WERI-Rb-1 (cell line): ENCODE measurements at regions not wholly inside any gene's neighbourhood (a gene's known extent, or its start where the extent isn't known, plus 50 kb on each side); places are given as distances from the start of the nearest gene placed in this dataset.

ENCODE experiments used
- DNase-seq: peaks from one replicate; pipeline ENCODE4 v3.0.0-alpha.2; 2020
- H3K27ac ChIP-seq: fragments of 250-450 bp; sonication (Bioruptor Pico); 2 replicates; pipeline ENCODE4 v1.5.1; 2020; ENCODE audit warnings: mild to moderate bottlenecking, moderate library complexity
- H3K27me3 ChIP-seq: fragments of 250-450 bp; sonication (Bioruptor Pico); 2 replicates; pipeline ENCODE4 v1.5.1; 2021; ENCODE audit warnings: mild to moderate bottlenecking, low read depth, moderate library complexity; ENCODE audit not compliant: insufficient read depth, severe bottlenecking
- H3K36me3 ChIP-seq: fragments of 250-450 bp; sonication (Bioruptor Pico); 2 replicates; pipeline ENCODE4 v1.5.1; 2020; ENCODE audit warnings: mild to moderate bottlenecking, moderate library complexity
- H3K4me3 ChIP-seq: 2 replicates; pipeline ENCODE4 v1.5.1; 2011; ENCODE audit warnings: low read depth, mild to moderate bottlenecking, control low read depth, low read length
- H3K9me3 ChIP-seq: fragments of 250-450 bp; sonication (Bioruptor Pico); 2 replicates; pipeline ENCODE4 v1.5.1; 2021; ENCODE audit warnings: mild to moderate bottlenecking, moderate library complexity; ENCODE audit not compliant: severe bottlenecking
- CTCF ChIP-seq: IDR thresholded peaks from 2 replicates; pipeline ENCODE4 v1.5.1; 2011; ENCODE audit warnings: low read depth, mild to moderate bottlenecking, control low read depth, inconsistent platforms, low read length

DNA sequence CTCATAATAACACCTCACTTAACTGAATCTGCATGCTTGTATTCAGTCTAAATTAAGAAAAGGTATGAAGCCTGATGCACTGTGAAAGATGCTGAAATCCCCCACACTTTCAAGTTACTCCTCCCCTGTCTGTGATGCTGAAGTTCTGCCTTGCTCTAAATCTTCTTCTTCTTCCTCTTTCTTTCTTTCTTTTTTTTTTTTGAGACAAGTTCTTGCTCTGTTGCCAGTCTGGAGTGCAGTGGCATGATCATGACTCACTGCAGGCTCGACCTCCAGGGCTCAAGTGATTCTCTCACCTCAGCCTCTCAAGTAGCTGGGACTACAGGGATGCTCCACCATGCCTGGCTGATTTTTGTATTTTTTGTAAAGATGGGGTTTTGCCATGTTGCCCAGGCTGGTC is 231.0 kb upstream of the B3GALT2 start:
- H3K27me3 ChIP-seq, result no peaks in the 10 kb centered on the region
- no peak for TF ChIP-seq CTCF

DNA sequence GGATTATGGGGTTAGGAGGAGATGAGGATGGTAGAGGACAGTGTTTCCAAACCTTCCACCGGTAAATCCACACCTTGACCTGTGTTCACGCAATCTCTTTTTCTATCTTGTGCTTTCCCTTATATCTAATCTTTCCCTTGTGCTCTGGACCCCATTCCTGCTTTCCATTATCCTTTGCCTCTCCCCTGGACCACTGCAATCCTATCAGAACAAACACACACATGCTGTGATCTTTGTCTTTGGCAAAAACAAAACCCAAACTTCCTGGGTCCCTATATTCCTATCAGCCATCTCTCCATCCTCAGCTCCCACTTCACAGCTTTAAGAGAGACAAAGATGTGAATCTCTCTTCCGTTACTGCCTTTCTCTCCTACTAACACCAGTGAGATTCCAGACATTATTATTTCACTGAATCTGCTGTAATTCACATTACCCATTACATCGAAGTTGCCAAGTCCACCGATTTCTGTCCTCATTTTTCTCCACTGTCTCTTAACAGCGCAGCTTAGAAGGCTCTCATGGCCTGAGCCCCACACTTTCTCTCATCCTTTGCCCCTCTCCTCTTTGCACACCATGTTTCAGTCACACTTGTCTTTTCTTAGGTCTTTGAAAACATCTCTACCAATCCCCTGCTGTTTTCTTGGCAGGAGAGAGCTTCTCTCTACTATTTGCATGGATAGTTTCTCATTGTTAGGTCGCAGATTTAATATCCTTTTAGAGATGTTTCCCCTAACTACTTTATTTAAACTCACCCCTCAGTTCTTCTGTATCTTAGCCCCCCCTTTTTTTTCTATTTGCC is 230.0 kb upstream of the B3GALT2 start:
- Histone ChIP-seq H3K27me3 (no peaks in the 10 kb centered on the region), H3K9me3 (no peaks in the 10 kb centered on the region), H3K4me3 (no peak overlapping the region), H3K27ac (no peak overlapping the region), H3K36me3 (no peaks in the 10 kb centered on the region)
- DNase-seq, result no peak
- TF ChIP-seq CTCF, result no peak

More for the DNA sequence above, 231.0 kb upstream of the B3GALT2 start:
- no peaks in the 10 kb centered on the region for H3K36me3 ChIP-seq
- no peak overlapping the region for H3K4me3 ChIP-seq
- H3K27ac ChIP-seq, result no peak overlapping the region
- no peak for DNase-seq
- H3K9me3 ChIP-seq, result no peaks in the 10 kb centered on the region

DNA sequence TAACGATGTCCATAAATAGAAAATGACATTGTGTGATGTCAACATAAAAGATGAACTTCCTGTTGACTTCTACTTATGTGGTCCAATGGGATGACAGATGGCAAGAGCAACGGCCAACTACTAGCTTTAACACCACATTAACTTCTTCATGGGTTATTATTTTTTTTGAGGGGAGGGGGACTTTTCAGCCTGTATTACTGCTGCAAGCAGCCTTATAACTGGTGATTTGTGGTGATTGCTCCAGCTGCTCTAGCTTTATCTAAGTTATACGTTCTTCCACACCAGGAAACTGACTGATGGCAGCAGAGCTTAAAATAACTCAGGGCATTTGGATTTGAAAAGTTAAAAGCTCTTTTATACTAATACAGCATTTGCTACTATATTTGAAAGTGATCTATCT is 228.8 kb upstream of the B3GALT2 start:
- no peak overlapping the region for H3K4me3 ChIP-seq
- DNase-seq, result no peak
- TF ChIP-seq CTCF, result no peak

GRCh38 chr1:193413376-193413775 is 227.0 kb upstream of the B3GALT2 start:
- TF ChIP-seq CTCF, result no peak
- H3K27me3 ChIP-seq, result no peaks in the 10 kb centered on the region
- no peak overlapping the region for H3K27ac ChIP-seq
- H3K36me3 ChIP-seq, result no peaks in the 10 kb centered on the region
- DNase-seq, result no peak
- H3K9me3 ChIP-seq, result no peaks in the 10 kb centered on the region
- no peak overlapping the region for H3K4me3 ChIP-seq

More for the DNA sequence above, 228.8 kb upstream of the B3GALT2 start:
- Histone ChIP-seq H3K27ac (no peak overlapping the region), H3K27me3 (no peaks in the 10 kb centered on the region), H3K36me3 (no peaks in the 10 kb centered on the region), H3K9me3 (no peaks in the 10 kb centered on the region)

- no peaks in the 10 kb centered on the region for H3K9me3 ChIP-seq
- H3K36me3 ChIP-seq, result no peaks in the 10 kb centered on the region
- no peaks in the 10 kb centered on the region for H3K27me3 ChIP-seq
- DNase-seq, result no peak
- H3K27ac ChIP-seq, result no peak overlapping the region
- TF ChIP-seq CTCF, result no peak
- no peak overlapping the region for H3K4me3 ChIP-seq
Measured at GRCh38 chr1:193412748-193413147, 226.3 kb upstream of the B3GALT2 start.

DNA sequence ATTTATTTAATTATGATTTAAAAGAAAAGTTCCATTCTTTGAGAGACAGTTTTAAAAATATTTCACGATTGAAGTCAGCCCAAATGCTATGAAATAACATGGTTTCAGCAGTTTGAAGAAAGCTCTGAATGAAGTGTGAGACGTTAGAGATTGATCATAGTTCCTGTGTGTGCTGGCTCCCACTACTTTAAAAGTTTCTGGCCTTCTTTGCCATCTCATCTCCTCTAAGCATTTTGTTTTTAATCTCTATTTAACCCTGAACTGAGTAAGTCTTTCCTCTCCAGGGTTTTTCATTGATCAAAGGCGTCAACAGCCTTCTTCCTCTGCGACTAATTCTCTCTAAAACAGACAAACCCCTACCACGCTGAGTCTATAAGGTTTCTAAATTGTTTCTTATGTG is 225.3 kb upstream of the B3GALT2 start:
- TF ChIP-seq CTCF, result no peak
- DNase-seq, result no peak
- Histone ChIP-seq H3K27me3 (no peaks in the 10 kb centered on the region), H3K27ac (no peak overlapping the region), H3K36me3 (no peaks in the 10 kb centered on the region), H3K4me3 (no peak overlapping the region), H3K9me3 (no peaks in the 10 kb centered on the region)
